H1 (cell line): ENCODE measurements at regions not wholly inside any gene's neighbourhood (a gene's known extent, or its start where the extent isn't known, plus 50 kb on each side); places are given as distances from the start of the nearest gene placed in this dataset.

Experiments used
- CTCF ChIA-PET: fragments of 300-600 bp; sonication (Branson Sonifier 250); formaldehyde crosslinking; loops from one replicate; lab custom pipeline; 2021; ENCODE audit not compliant: partially characterized antibody; lab: Charles Lee
- POLR2A ChIA-PET: fragments of 300-600 bp; sonication (Branson Sonifier 250); formaldehyde crosslinking; loops from one replicate; lab custom pipeline; 2021; ENCODE audit warnings: inconsistent platforms; ENCODE audit not compliant: partially characterized antibody; lab: Charles Lee
- DNase-seq, 2 experiments: peaks; one replicate each; pipeline versions ENCODE4 v3.0.0 to v3.0.0-alpha.2; 2010 to 2022; ENCODE audit warnings: low spot score in 2 of 2, low read depth in 1 of 2, mixed read lengths in 1 of 2
- FAIRE-seq: peaks from 2 replicates; lab custom pipeline; 2011; peaks lifted over from hg19 to GRCh38; lab: Jason Lieb, UNC
- H2AFZ ChIP-seq: 2 replicates; pipeline ENCODE4 v1.8.1; 2012; ENCODE audit warnings: low read length, inconsistent platforms
- H2AK5ac ChIP-seq: 2 replicates; pipeline ENCODE4 v1.6.1; 2013; ENCODE audit warnings: low read depth, low read length
- H2BK120ac ChIP-seq: replicated peaks from 2 replicates; pipeline ENCODE3; 2013; ENCODE audit warnings: low read depth, low read length, inconsistent platforms
- H2BK12ac ChIP-seq: 2 replicates; pipeline ENCODE4 v1.6.1; 2013; ENCODE audit warnings: low read depth, low read length
- H2BK15ac ChIP-seq: 2 replicates; pipeline ENCODE4 v1.6.1; 2013; ENCODE audit warnings: low read length
- H2BK20ac ChIP-seq: 2 replicates; pipeline ENCODE4 v1.6.1; 2013; ENCODE audit warnings: low read length
- H2BK5ac ChIP-seq: 2 replicates; pipeline ENCODE4 v1.6.1; 2013; ENCODE audit warnings: low read depth, low read length
- H3K14ac ChIP-seq: 2 replicates; pipeline ENCODE4 v1.6.1; 2013; ENCODE audit warnings: inconsistent platforms; ENCODE audit not compliant: insufficient read length
- H3K18ac ChIP-seq: 2 replicates; pipeline ENCODE4 v1.6.1; 2013; ENCODE audit warnings: low read length; ENCODE audit errors: extremely low read depth
- H3K23ac ChIP-seq: 2 replicates; pipeline ENCODE4 v1.6.1; 2013; ENCODE audit warnings: inconsistent platforms; ENCODE audit not compliant: insufficient read length
- H3K23me2 ChIP-seq: 2 replicates; pipeline ENCODE4 v1.6.1; 2013; ENCODE audit warnings: low read depth, low read length
- H3K27ac ChIP-seq: 2 replicates; pipeline ENCODE4 v1.6.1; 2011; ENCODE audit warnings: low read depth, low read length, inconsistent platforms
- H3K27me3 ChIP-seq, 4 experiments: replicated peaks in 1 of 4; 1 replicate in 1 of 4; 2 replicates in 3 of 4; pipeline versions ENCODE4 v1.6.1 to v1.8.1; 2011 to 2013; ENCODE audit warnings: low read length in 3 of 4, mild to moderate bottlenecking in 3 of 4, inconsistent platforms in 2 of 4, mixed read lengths in 2 of 4, moderate library complexity in 1 of 4; ENCODE audit not compliant: control insufficient read depth in 3 of 4, insufficient read depth in 3 of 4; ENCODE audit errors: extremely low read depth in 1 of 4
- H3K36me3 ChIP-seq, 4 experiments: 2 replicates each; pipeline versions ENCODE4 v1.6.1 to v1.8.1; 2011 to 2013; ENCODE audit warnings: mild to moderate bottlenecking in 4 of 4, low read length in 3 of 4, moderate library complexity in 2 of 4, control low read depth in 1 of 4, inconsistent platforms in 1 of 4; ENCODE audit not compliant: insufficient read depth in 4 of 4, control insufficient read depth in 2 of 4
- H3K4ac ChIP-seq: replicated peaks from 2 replicates; pipeline ENCODE3; 2013; ENCODE audit warnings: low read length, low read depth, mixed read lengths, inconsistent platforms; ENCODE audit not compliant: insufficient read length
- H3K4me1 ChIP-seq, 4 experiments: replicated peaks in 1 of 4; 1 replicate in 1 of 4; 2 replicates in 3 of 4; pipeline versions ENCODE4 v1.6.1 to v1.8.1; 2011 to 2013; ENCODE audit warnings: low read length in 3 of 4, inconsistent platforms in 2 of 4, mixed read lengths in 1 of 4; ENCODE audit not compliant: insufficient read depth in 4 of 4, control insufficient read depth in 3 of 4
- H3K4me2 ChIP-seq, 2 experiments: 2 replicates each; pipeline versions ENCODE4 v1.6.1 to v1.8.1; 2011 to 2013; ENCODE audit warnings: low read depth in 2 of 2, low read length in 2 of 2, control low read depth in 1 of 2, inconsistent platforms in 1 of 2, mild to moderate bottlenecking in 1 of 2; ENCODE audit not compliant: insufficient read depth in 1 of 2
- H3K4me3 ChIP-seq, 4 experiments: fragments of 200-600, 300-600 bp in 1 of 4; sonication (generic), shearing (Covaris generic), sonication (Bioruptor Twin) in 1 of 4; 2 replicates each; pipeline versions ENCODE4 v1.5.1 to v1.8.1; 2011 to 2016; ENCODE audit warnings: low read length in 4 of 4, low read depth in 3 of 4, control low read depth in 2 of 4, inconsistent platforms in 2 of 4, mild to moderate bottlenecking in 2 of 4, mixed read lengths in 1 of 4, moderate library complexity in 1 of 4; ENCODE audit not compliant: insufficient read depth in 2 of 4; ENCODE audit errors: extremely low read depth in 1 of 4
- H3K56ac ChIP-seq: replicated peaks from 2 replicates; pipeline ENCODE3; 2013; ENCODE audit warnings: low read depth, mild to moderate bottlenecking, mixed read lengths, low read length, inconsistent platforms; ENCODE audit not compliant: insufficient read length
- H3K79me1 ChIP-seq: 2 replicates; pipeline ENCODE4 v1.6.1; 2013; ENCODE audit warnings: low read depth, low read length, control low read depth
- H3K79me2 ChIP-seq, 2 experiments: 2 replicates each; pipeline versions ENCODE4 v1.6.1 to v1.8.1; 2012 to 2013; ENCODE audit warnings: low read length in 2 of 2, mild to moderate bottlenecking in 2 of 2, inconsistent platforms in 1 of 2; ENCODE audit not compliant: insufficient read depth in 2 of 2, control insufficient read depth in 1 of 2
- H3K9ac ChIP-seq, 4 experiments: replicated peaks in 1 of 4; 1 replicate in 1 of 4; 2 replicates in 3 of 4; pipeline versions ENCODE4 v1.6.1 to v1.8.1; 2011 to 2013; ENCODE audit warnings: low read depth in 3 of 4, low read length in 3 of 4, control low read depth in 2 of 4, mild to moderate bottlenecking in 2 of 4, moderate library complexity in 2 of 4, inconsistent platforms in 1 of 4; ENCODE audit errors: extremely low read depth in 1 of 4
- H3K9me3 ChIP-seq, 2 experiments: 2 replicates each; pipeline versions ENCODE4 v1.6.1 to v1.8.1; 2012 to 2013; ENCODE audit warnings: mild to moderate bottlenecking in 2 of 2, moderate library complexity in 2 of 2, control low read depth in 1 of 2, inconsistent platforms in 1 of 2, low read depth in 1 of 2, low read length in 1 of 2, mixed read lengths in 1 of 2; ENCODE audit not compliant: insufficient read depth in 2 of 2
- H4K20me1 ChIP-seq, 2 experiments: replicated peaks in 1 of 2; 2 replicates each; pipeline versions ENCODE3 to v1.8.1; 2011 to 2013; ENCODE audit warnings: inconsistent platforms in 2 of 2, low read length in 2 of 2, mild to moderate bottlenecking in 1 of 2; ENCODE audit not compliant: insufficient read depth in 2 of 2, control insufficient read depth in 1 of 2
- H4K5ac ChIP-seq: 2 replicates; pipeline ENCODE4 v1.6.1; 2013; ENCODE audit warnings: low read length, low read depth, mixed read lengths, inconsistent platforms; ENCODE audit not compliant: insufficient read length
- H4K8ac ChIP-seq: 2 replicates; pipeline ENCODE4 v1.8.0; 2013; ENCODE audit warnings: mild to moderate bottlenecking, moderate library complexity, low read length, inconsistent platforms; ENCODE audit not compliant: insufficient read depth; ENCODE audit errors: extremely low read depth
- H4K91ac ChIP-seq: replicated peaks from 2 replicates; pipeline ENCODE3; 2013; ENCODE audit warnings: low read length, mixed read lengths, inconsistent platforms; ENCODE audit not compliant: insufficient read length
- MAFK ChIP-seq: IDR thresholded peaks from 2 replicates; pipeline ENCODE4 v1.6.1; 2012; ENCODE audit warnings: low read depth, mild to moderate bottlenecking, improper control_type of control experiment, low read length
- YY1 ChIP-seq: IDR thresholded peaks from 2 replicates; pipeline ENCODE4 v1.6.1; 2011; ENCODE audit warnings: low read depth, mild to moderate bottlenecking, low read length
- WGBS, 2 experiments: shearing (Covaris generic) in 1 of 2; methylation state at CpG; one replicate each; pipeline versions ENCODE4 v1.1.6 to v1.1.7; 2013 to 2015; ENCODE audit warnings: low lambda C conversion rate in 2 of 2, mixed read lengths in 2 of 2, inconsistent platforms in 1 of 2, low coverage in 1 of 2, missing lambda C conversion rate in 1 of 2; ENCODE audit not compliant: insufficient replicate concordance in 2 of 2, insufficient coverage in 1 of 2, insufficient read length in 1 of 2; ENCODE audit errors: extremely low coverage in 1 of 2, missing lambda C conversion rate in 1 of 2; 5-methylcytosine and 5-hydroxymethylcytosine counted together

DNA sequence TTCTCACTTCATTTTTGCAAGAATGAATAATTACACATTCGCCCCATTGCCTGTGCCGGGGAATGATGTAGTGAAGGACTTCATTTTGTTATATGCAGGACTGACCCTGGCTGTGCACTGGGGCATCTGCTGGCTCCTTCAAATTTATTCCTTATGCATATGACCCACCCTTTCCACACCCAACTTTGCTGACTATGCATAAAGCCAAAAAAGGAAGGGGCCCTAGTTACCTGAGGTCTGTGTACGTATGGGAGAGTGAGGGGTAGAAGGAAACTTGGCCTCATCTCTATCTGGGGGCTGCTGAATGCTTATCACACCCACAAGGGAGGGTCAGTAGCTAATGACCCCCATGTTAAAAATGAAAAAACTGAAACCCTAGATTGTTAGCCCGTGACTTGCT lies 259.6 kb downstream of the SMARCA2 start:
- FAIRE-seq (no peak), DNase-seq (no peak)
- peak overlapping the region; percentile 3 for H4K91ac ChIP-seq
- H2AFZ ChIP-seq, result no peak overlapping the region
- no peaks in the 10 kb centered on the region for H3K36me3 ChIP-seq
- no peak overlapping the region for H3K9ac ChIP-seq
- H3K18ac ChIP-seq, result no peak overlapping the region
- no peak overlapping the region for H3K4me3 ChIP-seq
- H2BK15ac ChIP-seq, result no peak overlapping the region
- H3K79me1 ChIP-seq, result no peaks in the 10 kb centered on the region
- H3K4ac ChIP-seq, result no peak overlapping the region
- ChIA-PET CTCF (interaction anchor here (1.0 kb wide), 1 partner anchor 12 kb away, joined by 4 read pairs; no protein-coding TSS in a partner anchor), POLR2A (interaction anchor here (0.6 to 1.1 kb wide), 4 partner anchors 9 to 340 kb away, joined by 3 read pairs; no protein-coding TSS in a partner anchor)
- no peak overlapping the region for H4K8ac ChIP-seq
- H3K27ac ChIP-seq, result no peak overlapping the region
- no peak overlapping the region for H4K5ac ChIP-seq
- H3K56ac ChIP-seq, result no peak overlapping the region
- H3K9me3 ChIP-seq, result no peaks in the 10 kb centered on the region
- H3K4me2 ChIP-seq, result no peak overlapping the region
- H2BK5ac ChIP-seq, result peak overlapping the region; percentile 82; the same call in 1 of the 2 replicates
- 92% methylated on average over 3 of the region's 4 CpGs; no CpG with 5 or more reads in 1 of the 2 experiments for WGBS, 2 experiments
- H4K20me1 ChIP-seq, result no peaks in the 10 kb centered on the region
- peak overlapping the region; percentile 85 for H2BK120ac ChIP-seq
- no peaks in the 10 kb centered on the region for H3K27me3 ChIP-seq
- TF ChIP-seq MAFK (peak; percentile 47), YY1 (no peak)
- H3K79me2 ChIP-seq, result no peaks in the 10 kb centered on the region
- peak overlapping the region; percentile 79; the same call in 1 of the 2 replicates for H2AK5ac ChIP-seq
- H3K14ac ChIP-seq, result no peak overlapping the region
- H3K23me2 ChIP-seq, result no peaks in the 10 kb centered on the region
- H3K4me1 ChIP-seq, result peaks cover 0 to 4% (median 3%) of the 10 kb centered on the region in 4 experiments; a peak in 3 of 7 replicates
- peak overlapping the region; percentile 96 for H2BK20ac ChIP-seq
- peak overlapping the region; percentile 82; the same call in 1 of the 2 replicates for H2BK12ac ChIP-seq
- no peak overlapping the region for H3K23ac ChIP-seq
